AG09319 (cell line): ENCODE measurements at regions not wholly inside any gene's neighbourhood (a gene's known extent, or its start where the extent isn't known, plus 50 kb on each side); places are given as distances from the start of the nearest gene placed in this dataset.

Experiments used
- DNase-seq: peaks from one replicate; pipeline ENCODE4 v3.0.0-alpha.2; 2010; ENCODE audit warnings: low read depth; ENCODE audit errors: extremely low read depth
- TF ChIP-seq, protein P1 (sequence below): IDR thresholded peaks from 2 replicates; pipeline ENCODE4 v1.5.1; 2011; ENCODE audit warnings: low read depth, mild to moderate bottlenecking, inconsistent platforms, low read length, moderate library complexity

DNA sequence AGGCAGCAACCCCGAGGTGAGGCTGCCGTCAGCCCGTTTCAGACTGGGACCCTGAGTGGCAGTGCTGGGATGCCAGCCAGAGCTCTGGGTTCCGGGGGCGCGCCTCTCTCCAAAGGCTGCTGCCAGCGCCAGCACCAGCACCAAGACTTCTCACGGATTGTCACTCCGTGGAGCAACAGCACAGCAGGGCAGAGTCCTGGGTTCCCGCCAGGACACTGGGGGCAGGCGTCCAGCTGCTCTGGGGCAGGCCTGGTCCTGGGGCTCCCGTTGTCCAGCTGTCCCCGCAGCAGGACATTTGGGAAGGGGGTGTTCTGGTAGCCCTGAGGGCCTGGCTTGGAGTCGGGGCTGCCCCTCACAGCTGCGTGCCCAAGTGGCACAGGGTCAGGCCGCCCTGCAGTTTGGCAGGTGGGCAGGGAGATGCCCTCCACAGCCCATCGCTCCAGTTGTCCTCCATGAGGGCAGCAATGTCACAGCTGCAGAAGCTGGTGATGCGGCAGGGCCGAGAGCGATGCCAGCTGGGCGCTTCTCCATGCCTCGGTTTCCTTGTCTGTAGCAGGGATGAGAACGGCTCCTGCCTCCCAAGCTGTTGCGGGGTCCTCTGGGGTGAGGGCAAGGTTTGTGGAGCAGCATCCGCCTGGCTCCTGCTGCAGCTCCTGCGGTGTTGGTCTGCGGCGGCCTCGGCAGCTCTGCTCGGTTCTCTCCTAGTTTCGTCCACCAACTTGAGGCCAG, 137.3 kb upstream of the CIBAR2 start:
- TF ChIP-seq, protein P1, sequence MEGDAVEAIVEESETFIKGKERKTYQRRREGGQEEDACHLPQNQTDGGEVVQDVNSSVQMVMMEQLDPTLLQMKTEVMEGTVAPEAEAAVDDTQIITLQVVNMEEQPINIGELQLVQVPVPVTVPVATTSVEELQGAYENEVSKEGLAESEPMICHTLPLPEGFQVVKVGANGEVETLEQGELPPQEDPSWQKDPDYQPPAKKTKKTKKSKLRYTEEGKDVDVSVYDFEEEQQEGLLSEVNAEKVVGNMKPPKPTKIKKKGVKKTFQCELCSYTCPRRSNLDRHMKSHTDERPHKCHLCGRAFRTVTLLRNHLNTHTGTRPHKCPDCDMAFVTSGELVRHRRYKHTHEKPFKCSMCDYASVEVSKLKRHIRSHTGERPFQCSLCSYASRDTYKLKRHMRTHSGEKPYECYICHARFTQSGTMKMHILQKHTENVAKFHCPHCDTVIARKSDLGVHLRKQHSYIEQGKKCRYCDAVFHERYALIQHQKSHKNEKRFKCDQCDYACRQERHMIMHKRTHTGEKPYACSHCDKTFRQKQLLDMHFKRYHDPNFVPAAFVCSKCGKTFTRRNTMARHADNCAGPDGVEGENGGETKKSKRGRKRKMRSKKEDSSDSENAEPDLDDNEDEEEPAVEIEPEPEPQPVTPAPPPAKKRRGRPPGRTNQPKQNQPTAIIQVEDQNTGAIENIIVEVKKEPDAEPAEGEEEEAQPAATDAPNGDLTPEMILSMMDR: no peak
- no peak for DNase-seq

- no peak for DNase-seq
- TF ChIP-seq, protein P1: no peak
These were observed 137.8 kb upstream of the CIBAR2 start for GRCh38 chr16:85250147-85250463.

DNA sequence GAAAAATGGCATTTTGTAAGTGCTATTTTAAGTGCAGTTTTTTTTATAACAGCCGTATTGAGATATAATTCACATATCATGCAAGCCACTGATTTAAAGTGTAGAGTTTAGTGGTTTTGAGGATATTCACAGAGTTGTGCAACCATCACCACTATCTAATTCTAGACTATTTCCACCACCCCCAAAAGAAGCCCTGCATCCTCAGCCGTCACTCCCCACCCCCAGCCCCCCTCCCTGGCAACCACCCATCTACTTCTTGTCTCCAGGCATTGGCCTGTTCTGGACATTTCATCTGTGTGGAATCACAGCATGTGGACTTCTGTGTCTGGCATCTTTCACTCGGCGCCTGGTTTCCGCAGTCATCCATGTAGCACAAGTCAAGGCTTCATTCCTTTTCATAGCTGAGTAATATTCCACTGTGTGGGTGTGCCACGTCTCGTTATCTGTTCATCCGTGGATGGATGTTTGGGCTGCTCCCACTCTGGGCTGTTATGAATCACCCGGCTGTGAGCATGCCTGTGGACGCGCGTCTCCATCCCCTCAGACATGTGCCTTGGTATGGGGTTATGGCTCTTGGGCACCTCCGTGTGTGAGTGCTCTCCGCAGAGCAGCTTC, 138.4 kb upstream of the CIBAR2 start:
- no peak for DNase-seq
- TF ChIP-seq, protein P1: no peak

GRCh38 chr16:85251225-85251760, 139.0 kb upstream of the CIBAR2 start:
- TF ChIP-seq, protein P1: no peak
- no peak for DNase-seq

GRCh38 chr16:85252014-85252413, 139.7 kb upstream of the CIBAR2 start:
- TF ChIP-seq, protein P1: no peak
- no peak for DNase-seq

- TF ChIP-seq, protein P1: no peak
- no peak for DNase-seq
These were observed 140.2 kb upstream of the CIBAR2 start for GRCh38 chr16:85252461-85252860.

- DNase-seq: no peak
- TF ChIP-seq, protein P1: peak; percentile 97
These were observed 141.0 kb upstream of the CIBAR2 start for GRCh38 chr16:85253084-85253941.
